ENCODE measurements at regions not wholly inside any gene's neighbourhood (a gene's known extent, or its start where the extent isn't known, plus 50 kb on each side); places are given as distances from the start of the nearest gene placed in this dataset.
"Not testable (repeated sequence)": the region's sequence is repeated elsewhere in the genome, so short reads cannot be mapped to it uniquely, and the experiment has no call there.

DNA sequence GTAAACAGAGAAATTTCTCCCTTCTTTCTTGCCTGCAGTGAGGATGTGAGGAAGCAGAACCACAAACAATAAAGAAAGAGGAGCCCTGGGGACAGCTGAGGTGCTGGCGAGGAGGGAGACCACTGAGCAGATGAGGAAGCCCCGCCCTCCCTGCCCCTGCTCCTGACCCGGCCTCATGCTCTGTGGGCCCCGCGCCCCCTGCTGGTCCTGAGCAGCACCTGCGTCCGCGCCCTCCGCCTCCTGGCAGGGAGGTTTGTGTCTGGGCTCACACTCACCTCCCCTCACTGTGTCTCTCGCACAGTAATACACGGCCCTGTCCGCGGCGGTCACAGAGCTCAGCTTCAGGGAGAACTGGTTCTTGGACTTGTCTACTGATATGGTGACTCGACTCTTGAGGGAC, 104.4 kb downstream of the OR4M2 start:
- H3K27me3 ChIP-seq (ENCODE audit: insufficient read depth, low read length); H3K4me1 ChIP-seq (ENCODE audit: insufficient read depth, low read length); CTCF ChIA-PET (ENCODE audit: partially characterized antibody); H3K9me3 Mint-ChIP-seq; H3K4me1 Mint-ChIP-seq; intact Hi-C loops (cut with micrococcal nuclease); H3K27ac Mint-ChIP-seq; H3K27me3 Mint-ChIP-seq; H3K36me3 ChIP-seq (ENCODE audit: insufficient read depth, low read length); H3K27ac ChIP-seq (ENCODE audit: low read depth, low read length); H3K9me3 ChIP-seq (ENCODE audit: control insufficient read depth in 1 of 2, low read length in 2 of 2); H3K36me3 Mint-ChIP-seq; H3K4me3 ChIP-seq (ENCODE audit: low read length in 2 of 2); H3K4me3 Mint-ChIP-seq; POLR2A ChIA-PET (ENCODE audit: partially characterized antibody); DNase-seq: not testable (repeated sequence)

DNA sequence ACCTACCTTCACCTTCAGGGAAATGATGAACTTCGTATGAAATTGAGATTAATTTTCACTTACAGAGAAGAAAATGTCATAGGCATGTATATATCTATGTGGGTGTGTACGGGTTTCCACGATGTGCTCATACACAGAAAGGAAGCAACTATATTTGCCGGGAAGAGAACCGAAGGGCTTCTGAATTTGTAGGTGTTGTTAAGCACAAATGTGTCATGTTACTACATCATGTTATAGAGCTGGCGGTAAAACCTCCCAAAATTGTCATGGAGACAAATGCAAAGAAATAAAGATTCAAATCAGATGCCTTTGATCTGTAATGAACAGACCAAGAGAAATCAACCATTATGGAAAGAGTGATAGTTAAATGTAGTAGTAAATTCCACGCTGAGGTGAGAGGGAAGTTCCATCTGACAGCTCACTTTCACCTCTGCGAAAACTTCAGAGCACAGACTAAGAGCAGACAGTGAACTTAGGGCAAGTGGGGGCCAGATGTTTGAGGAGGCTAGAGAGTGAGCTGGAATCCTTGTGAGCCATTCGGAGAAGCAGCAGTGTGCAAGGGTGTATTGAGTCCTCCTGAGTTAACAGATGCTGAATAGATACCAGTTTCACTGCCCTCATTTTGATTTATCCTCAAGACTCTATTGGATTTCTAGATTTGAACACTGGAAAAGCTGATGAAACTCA, 106.7 kb downstream of the OR4M2 start:
- POLR2A ChIA-PET (ENCODE audit: partially characterized antibody); H3K36me3 Mint-ChIP-seq; CTCF ChIA-PET (ENCODE audit: partially characterized antibody); H3K4me1 ChIP-seq (ENCODE audit: insufficient read depth, low read length); H3K36me3 ChIP-seq (ENCODE audit: insufficient read depth, low read length); H3K4me1 Mint-ChIP-seq; H3K4me3 ChIP-seq (ENCODE audit: low read length in 2 of 2); H3K27ac Mint-ChIP-seq; H3K27me3 Mint-ChIP-seq; H3K9me3 Mint-ChIP-seq; H3K4me3 Mint-ChIP-seq; H3K27me3 ChIP-seq (ENCODE audit: insufficient read depth, low read length); H3K9me3 ChIP-seq (ENCODE audit: control insufficient read depth in 1 of 2, low read length in 2 of 2); H3K27ac ChIP-seq (ENCODE audit: low read depth, low read length); DNase-seq; intact Hi-C loops (cut with micrococcal nuclease): not testable (repeated sequence)

DNA sequence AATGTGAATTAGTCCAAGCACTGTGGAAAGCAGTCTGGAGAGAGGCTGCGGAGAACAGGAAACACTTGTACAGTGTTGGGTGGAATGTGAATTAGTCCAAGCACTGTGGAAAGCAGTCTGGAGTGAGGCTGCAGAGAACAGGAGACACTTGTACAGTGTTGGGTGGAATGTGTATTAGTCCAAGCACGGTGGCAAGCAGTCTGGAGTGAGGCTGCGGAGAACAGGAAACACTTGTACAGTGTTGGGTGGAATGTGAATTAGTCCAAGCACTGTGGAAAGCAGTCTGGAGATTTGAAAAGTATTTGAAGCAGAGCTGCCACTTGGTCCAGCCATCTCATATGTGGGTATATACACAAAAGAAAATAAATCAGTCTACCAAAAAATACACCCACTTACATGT, 111.5 kb downstream of the OR4M2 start:
- H3K36me3 ChIP-seq (ENCODE audit: insufficient read depth, low read length); H3K4me1 ChIP-seq (ENCODE audit: insufficient read depth, low read length); H3K9me3 ChIP-seq (ENCODE audit: control insufficient read depth in 1 of 2, low read length in 2 of 2); H3K4me1 Mint-ChIP-seq; H3K4me3 ChIP-seq (ENCODE audit: low read length in 2 of 2); H3K36me3 Mint-ChIP-seq; H3K27ac ChIP-seq (ENCODE audit: low read depth, low read length); H3K27me3 ChIP-seq (ENCODE audit: insufficient read depth, low read length); H3K9me3 Mint-ChIP-seq; intact Hi-C loops (cut with micrococcal nuclease); H3K27me3 Mint-ChIP-seq; POLR2A ChIA-PET (ENCODE audit: partially characterized antibody); H3K27ac Mint-ChIP-seq; H3K4me3 Mint-ChIP-seq; CTCF ChIA-PET (ENCODE audit: partially characterized antibody); DNase-seq: not testable (repeated sequence)

DNA sequence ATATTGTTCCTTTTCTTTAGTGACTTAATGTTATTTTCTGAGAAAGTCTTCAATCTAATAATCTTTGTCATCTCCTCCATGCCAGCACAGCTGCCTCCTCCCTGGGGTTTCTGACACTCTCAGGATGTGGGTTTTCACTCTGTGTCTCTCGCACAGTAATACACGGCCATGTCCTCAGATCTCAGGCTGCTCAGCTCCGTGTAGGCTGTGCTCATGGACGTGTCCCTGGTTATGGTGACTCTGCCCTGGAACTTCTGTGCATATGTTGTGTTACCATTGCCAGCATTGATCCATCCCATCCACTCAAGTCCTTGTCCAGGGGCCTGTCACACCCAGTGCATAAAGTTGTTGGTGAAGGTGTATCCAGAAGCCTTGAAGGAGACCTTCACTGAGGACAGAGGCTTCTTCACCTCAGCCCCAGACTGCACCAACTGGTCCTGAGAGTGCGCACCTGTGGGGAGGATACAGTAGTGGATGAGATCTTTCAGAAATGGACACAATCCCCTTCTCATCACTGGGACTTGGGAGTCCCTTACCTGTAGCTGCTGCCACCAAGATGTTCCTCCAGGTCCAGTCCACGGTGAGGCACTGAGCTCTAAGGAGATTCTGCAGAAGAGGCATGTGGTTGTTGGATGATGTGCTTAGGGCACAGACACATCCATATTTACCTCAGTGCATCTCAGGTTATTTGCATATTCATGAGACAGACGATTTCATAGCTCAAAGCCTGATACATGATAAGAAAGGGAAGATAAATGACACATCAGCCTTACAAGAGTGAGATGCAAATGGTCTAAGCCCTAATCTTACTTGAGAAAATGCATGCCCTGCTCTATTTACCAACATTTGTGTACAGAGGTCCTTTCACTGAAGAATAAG, 114.7 kb downstream of the OR4M2 start:
- H3K27ac ChIP-seq (ENCODE audit: low read depth, low read length); H3K27me3 Mint-ChIP-seq; H3K36me3 Mint-ChIP-seq; POLR2A ChIA-PET (ENCODE audit: partially characterized antibody); H3K9me3 ChIP-seq (ENCODE audit: control insufficient read depth in 1 of 2, low read length in 2 of 2); H3K36me3 ChIP-seq (ENCODE audit: insufficient read depth, low read length); H3K27me3 ChIP-seq (ENCODE audit: insufficient read depth, low read length); H3K9me3 Mint-ChIP-seq; CTCF ChIA-PET (ENCODE audit: partially characterized antibody); H3K4me3 ChIP-seq (ENCODE audit: low read length in 2 of 2); H3K4me1 Mint-ChIP-seq; H3K4me3 Mint-ChIP-seq; intact Hi-C loops (cut with micrococcal nuclease); H3K4me1 ChIP-seq (ENCODE audit: insufficient read depth, low read length): not testable (repeated sequence)
- peak overlapping the region in 1 of 7 donors; percentile 22 for H3K27ac Mint-ChIP-seq
- DNase-seq = peak in 1 of 5 donors; percentile 9

DNA sequence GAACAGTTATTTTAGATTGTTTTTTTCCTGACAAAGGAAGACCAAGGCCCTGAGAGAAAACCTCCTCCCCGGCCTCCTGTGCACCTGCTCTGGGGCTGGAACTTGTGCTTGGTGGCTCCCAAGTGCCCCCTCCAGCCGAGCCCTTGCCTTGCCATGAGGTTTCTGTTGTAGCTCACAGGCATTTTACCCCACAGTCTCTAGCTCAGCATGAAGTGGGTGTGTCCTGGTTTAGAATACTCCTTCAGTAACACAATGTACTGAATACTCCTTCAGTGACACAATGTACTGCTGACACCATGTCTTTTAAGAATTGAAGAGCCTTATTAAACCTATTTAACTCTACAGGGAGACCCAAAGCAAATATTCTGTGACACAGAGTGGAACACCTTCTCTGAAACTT, 116.1 kb downstream of the OR4M2 start:
- H3K27ac Mint-ChIP-seq; H3K4me1 ChIP-seq (ENCODE audit: insufficient read depth, low read length); H3K27me3 Mint-ChIP-seq; H3K4me3 ChIP-seq (ENCODE audit: low read length in 2 of 2); H3K27ac ChIP-seq (ENCODE audit: low read depth, low read length); CTCF ChIA-PET (ENCODE audit: partially characterized antibody); POLR2A ChIA-PET (ENCODE audit: partially characterized antibody); H3K36me3 Mint-ChIP-seq; H3K36me3 ChIP-seq (ENCODE audit: insufficient read depth, low read length); H3K9me3 ChIP-seq (ENCODE audit: control insufficient read depth in 1 of 2, low read length in 2 of 2); H3K27me3 ChIP-seq (ENCODE audit: insufficient read depth, low read length); H3K4me3 Mint-ChIP-seq; H3K4me1 Mint-ChIP-seq; H3K9me3 Mint-ChIP-seq; intact Hi-C loops (cut with micrococcal nuclease); DNase-seq: not testable (repeated sequence)

DNA sequence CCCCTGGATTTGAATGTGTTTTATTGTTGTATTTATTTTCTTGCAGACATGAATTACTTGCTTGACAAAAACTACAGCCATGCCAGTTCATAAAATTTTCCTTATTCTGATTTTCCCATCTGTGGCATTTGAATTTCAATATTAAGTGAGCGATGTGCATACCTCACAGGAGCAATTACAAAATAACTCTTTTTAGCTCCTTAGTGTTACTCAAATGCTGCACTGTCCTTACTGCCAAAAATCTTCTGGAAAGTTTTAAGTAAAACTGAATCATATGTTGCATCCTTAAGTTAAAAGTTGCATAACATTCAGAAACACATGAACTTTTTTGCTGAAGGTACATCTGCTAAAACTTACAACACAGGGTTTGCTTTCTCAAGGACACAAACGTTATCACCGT, 120.1 kb downstream of the OR4M2 start:
- H3K36me3 Mint-ChIP-seq; intact Hi-C loops (cut with micrococcal nuclease); H3K4me3 ChIP-seq (ENCODE audit: low read length in 2 of 2); H3K4me1 Mint-ChIP-seq; H3K9me3 Mint-ChIP-seq; DNase-seq; H3K36me3 ChIP-seq (ENCODE audit: insufficient read depth, low read length); POLR2A ChIA-PET (ENCODE audit: partially characterized antibody); H3K27me3 Mint-ChIP-seq; H3K9me3 ChIP-seq (ENCODE audit: control insufficient read depth in 1 of 2, low read length in 2 of 2); H3K27ac Mint-ChIP-seq; H3K4me1 ChIP-seq (ENCODE audit: insufficient read depth, low read length); H3K4me3 Mint-ChIP-seq; H3K27me3 ChIP-seq (ENCODE audit: insufficient read depth, low read length); H3K27ac ChIP-seq (ENCODE audit: low read depth, low read length); CTCF ChIA-PET (ENCODE audit: partially characterized antibody): not testable (repeated sequence)

DNA sequence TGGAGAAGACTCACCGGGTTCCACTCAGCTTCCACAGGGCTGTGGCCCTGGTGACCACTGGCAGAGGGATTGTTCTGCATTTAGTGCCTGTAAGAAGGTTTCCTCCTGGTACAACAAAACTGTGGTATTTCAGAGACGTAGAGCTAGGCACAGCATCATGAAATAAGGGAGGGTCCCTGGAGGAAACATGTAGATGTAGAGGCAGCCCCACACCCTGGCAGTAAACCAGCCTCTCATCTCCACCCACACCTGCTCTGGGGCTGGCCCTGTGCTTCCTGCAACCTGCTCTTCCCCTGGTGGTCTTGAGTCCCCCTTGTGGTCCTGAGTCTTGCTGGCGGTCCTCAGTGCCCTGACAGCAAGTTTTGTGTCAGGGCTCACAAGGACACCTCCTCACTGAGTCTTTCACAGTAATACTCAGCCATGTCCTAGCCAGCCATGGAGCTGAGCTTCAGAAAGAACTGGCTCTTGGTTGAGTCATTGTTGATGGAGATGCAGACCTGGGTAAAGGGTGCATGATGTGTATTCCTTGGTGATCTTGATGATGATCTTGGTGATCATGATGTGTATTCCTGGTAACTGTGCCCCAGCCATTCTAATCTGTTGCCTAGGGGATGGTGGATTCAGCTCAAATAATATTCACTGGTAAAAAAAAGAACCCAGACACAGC, 121.8 kb downstream of the OR4M2 start:
- H3K36me3 Mint-ChIP-seq; H3K4me3 ChIP-seq (ENCODE audit: low read length in 2 of 2); H3K4me1 ChIP-seq (ENCODE audit: insufficient read depth, low read length); H3K27ac ChIP-seq (ENCODE audit: low read depth, low read length); H3K9me3 Mint-ChIP-seq; H3K4me3 Mint-ChIP-seq; POLR2A ChIA-PET (ENCODE audit: partially characterized antibody); H3K27me3 Mint-ChIP-seq; H3K27me3 ChIP-seq (ENCODE audit: insufficient read depth, low read length); H3K9me3 ChIP-seq (ENCODE audit: control insufficient read depth in 1 of 2, low read length in 2 of 2); H3K4me1 Mint-ChIP-seq; H3K27ac Mint-ChIP-seq; H3K36me3 ChIP-seq (ENCODE audit: insufficient read depth, low read length); CTCF ChIA-PET (ENCODE audit: partially characterized antibody); intact Hi-C loops (cut with micrococcal nuclease): not testable (repeated sequence)
- DNase-seq = peak in 1 of 5 donors; percentile 5
